ENCODE measurements at regions not wholly inside any gene's neighbourhood (a gene's known extent, or its start where the extent isn't known, plus 50 kb on each side); places are given as distances from the start of the nearest gene placed in this dataset.

DNA sequence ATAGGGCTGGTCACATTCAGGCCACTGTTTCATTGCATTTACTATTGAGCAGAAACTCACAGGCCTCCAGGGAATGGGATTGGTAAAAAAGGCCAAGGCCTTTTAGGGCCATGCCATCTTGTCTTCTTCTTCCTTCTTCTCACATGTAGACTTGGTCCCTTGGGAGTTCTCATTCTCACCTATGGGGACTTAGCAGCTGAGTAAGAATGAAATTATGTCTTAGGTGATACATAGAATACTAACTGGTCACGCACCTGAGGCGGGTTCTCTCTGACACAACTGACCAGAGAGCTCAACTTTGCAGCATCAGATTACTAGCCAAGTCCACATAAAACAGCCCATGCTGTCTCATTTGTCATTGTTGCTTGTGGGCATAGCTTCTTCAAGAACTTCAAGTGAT is 641.8 kb downstream of the EFNA5 start:
- TF ChIP-seq, protein P1, sequence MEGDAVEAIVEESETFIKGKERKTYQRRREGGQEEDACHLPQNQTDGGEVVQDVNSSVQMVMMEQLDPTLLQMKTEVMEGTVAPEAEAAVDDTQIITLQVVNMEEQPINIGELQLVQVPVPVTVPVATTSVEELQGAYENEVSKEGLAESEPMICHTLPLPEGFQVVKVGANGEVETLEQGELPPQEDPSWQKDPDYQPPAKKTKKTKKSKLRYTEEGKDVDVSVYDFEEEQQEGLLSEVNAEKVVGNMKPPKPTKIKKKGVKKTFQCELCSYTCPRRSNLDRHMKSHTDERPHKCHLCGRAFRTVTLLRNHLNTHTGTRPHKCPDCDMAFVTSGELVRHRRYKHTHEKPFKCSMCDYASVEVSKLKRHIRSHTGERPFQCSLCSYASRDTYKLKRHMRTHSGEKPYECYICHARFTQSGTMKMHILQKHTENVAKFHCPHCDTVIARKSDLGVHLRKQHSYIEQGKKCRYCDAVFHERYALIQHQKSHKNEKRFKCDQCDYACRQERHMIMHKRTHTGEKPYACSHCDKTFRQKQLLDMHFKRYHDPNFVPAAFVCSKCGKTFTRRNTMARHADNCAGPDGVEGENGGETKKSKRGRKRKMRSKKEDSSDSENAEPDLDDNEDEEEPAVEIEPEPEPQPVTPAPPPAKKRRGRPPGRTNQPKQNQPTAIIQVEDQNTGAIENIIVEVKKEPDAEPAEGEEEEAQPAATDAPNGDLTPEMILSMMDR (IDR thresholded peaks at IDR 0.05), result no peak
- Histone ChIP-seq H3K4me1 (ENCODE audit: control insufficient read depth in 1 of 2, insufficient read depth in 1 of 2, low read depth in 1 of 2, low read length in 1 of 2) (no peaks in the 10 kb centered on the region), H3K27ac (no peak overlapping the region), H3K27me3 (no peaks in the 10 kb centered on the region), H3K4me3 (ENCODE audit: low read depth in 1 of 2, low read length in 1 of 2) (no peak overlapping the region), H3K9me3 (no peaks in the 10 kb centered on the region), H3K36me3 (no peaks in the 10 kb centered on the region)

DNA sequence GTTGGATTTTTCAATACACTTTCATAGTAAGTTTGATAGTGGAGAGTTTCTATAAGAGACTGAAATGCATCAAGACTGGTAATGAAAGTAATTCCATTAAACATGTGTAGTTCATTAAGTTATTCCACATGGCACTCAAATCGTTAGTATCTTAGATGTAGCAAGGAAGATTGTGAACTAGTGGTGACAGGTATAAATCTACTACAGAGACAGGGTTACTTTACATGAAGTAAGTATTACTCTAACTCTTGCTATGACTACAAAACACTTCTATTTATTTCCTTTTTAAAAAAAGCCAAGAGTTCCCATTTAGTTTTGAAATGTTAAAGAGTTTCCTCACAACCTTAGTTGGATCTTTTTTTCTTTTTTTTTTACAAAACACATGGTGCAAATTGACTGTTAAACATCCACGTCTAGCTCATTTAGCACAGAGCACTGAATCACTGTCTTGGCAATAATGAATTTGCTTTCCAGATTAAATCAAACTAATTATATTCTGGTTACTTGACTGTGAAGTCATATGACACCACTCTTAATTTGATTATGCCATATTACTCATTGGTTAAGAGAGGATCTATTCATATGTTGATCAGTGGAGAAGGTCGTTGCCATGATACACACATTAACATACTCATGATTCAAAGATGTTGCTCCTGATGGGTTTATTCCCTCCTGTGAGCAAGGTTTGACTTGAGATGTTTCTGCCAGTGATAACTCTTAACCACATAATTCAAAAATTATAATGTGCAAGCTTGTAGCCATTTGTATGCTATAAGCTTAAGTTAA is 644.8 kb downstream of the EFNA5 start:
- no peak overlapping the region for H3K27ac ChIP-seq
- H3K9me3 ChIP-seq, result no peaks in the 10 kb centered on the region
- H3K4me3 ChIP-seq (ENCODE audit: low read depth in 1 of 2, low read length in 1 of 2), result no peak overlapping the region
- no peaks in the 10 kb centered on the region for H3K36me3 ChIP-seq
- TF ChIP-seq, protein P1 (IDR thresholded peaks at IDR 0.05), result no peak
- H3K27me3 ChIP-seq, result no peaks in the 10 kb centered on the region
- no peaks in the 10 kb centered on the region for H3K4me1 ChIP-seq (ENCODE audit: control insufficient read depth in 1 of 2, insufficient read depth in 1 of 2, low read depth in 1 of 2, low read length in 1 of 2)

DNA sequence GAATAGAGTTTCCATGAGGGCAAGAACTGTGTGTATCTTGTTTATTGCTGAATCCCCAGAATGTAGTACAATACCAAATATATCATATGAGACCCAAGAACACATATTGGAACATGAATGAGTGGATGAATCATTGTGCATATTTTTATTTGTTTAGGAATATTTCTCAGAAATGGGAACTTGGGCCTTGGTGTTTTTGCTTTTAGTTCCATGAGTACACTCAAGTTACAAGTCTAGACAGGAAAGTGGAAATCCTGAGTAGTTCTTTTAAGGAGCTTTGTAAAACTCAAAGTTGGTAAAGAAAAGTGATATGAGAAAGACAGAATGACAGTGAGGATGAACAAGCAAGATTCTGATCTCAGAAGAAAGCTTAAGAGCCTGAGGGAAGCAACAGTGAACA is 647.0 kb downstream of the EFNA5 start:
- no peaks in the 10 kb centered on the region for H3K36me3 ChIP-seq
- H3K4me1 ChIP-seq (ENCODE audit: control insufficient read depth in 1 of 2, insufficient read depth in 1 of 2, low read depth in 1 of 2, low read length in 1 of 2), result no peaks in the 10 kb centered on the region
- no peaks in the 10 kb centered on the region for H3K9me3 ChIP-seq
- no peak overlapping the region for H3K4me3 ChIP-seq (ENCODE audit: low read depth in 1 of 2, low read length in 1 of 2)
- no peak overlapping the region for H3K27ac ChIP-seq
- TF ChIP-seq, protein P1 (IDR thresholded peaks at IDR 0.05), result no peak
- H3K27me3 ChIP-seq, result no peaks in the 10 kb centered on the region

DNA sequence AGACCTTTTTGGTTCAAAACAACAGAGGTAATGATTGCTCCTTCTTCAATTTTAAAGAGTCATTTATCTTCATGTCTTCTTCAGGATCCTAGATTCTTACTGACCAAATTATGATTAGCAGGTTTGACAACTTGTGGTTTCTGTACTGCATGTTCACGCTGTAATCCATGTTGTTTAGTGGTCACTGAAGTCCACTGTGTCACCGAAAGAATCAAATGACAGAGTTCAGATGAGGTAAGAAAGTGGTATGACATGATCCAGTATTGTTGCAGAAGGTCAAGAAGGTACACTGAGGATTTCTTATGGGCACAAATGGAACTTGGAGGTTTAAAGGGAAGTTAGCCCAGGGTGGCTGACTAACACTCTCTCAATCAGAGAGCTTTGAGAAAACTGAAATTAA is 649.2 kb downstream of the EFNA5 start:
- Histone ChIP-seq H3K4me3 (ENCODE audit: low read depth in 1 of 2, low read length in 1 of 2) (no peak overlapping the region), H3K27me3 (no peaks in the 10 kb centered on the region), H3K27ac (no peak overlapping the region), H3K4me1 (ENCODE audit: control insufficient read depth in 1 of 2, insufficient read depth in 1 of 2, low read depth in 1 of 2, low read length in 1 of 2) (no peaks in the 10 kb centered on the region), H3K9me3 (no peaks in the 10 kb centered on the region), H3K36me3 (no peaks in the 10 kb centered on the region)
- TF ChIP-seq, protein P1 (IDR thresholded peaks at IDR 0.05), result no peak

DNA sequence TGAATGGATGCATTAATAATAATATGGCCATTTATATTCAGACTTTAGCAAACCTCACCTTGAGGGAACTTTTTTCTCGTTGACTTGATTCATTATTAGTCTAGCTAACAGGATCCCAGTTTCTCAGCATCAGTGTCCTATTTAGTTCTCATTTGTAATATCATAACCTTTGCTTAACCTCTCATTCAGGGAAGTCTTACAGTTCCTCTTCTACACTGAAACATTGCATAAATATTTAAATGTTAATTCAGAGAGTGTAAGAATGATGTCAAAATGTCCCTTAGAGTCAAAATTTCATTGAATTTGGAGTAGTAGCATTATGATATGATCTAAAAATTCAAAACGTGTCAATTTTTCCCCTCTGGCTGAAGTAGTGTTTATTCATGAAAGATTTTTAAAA is 650.1 kb downstream of the EFNA5 start:
- TF ChIP-seq, protein P1 (IDR thresholded peaks at IDR 0.05), result no peak
- no peak overlapping the region for H3K4me3 ChIP-seq (ENCODE audit: low read depth in 1 of 2, low read length in 1 of 2)
- H3K36me3 ChIP-seq, result no peaks in the 10 kb centered on the region
- no peaks in the 10 kb centered on the region for H3K4me1 ChIP-seq (ENCODE audit: control insufficient read depth in 1 of 2, insufficient read depth in 1 of 2, low read depth in 1 of 2, low read length in 1 of 2)
- no peak overlapping the region for H3K27ac ChIP-seq
- no peaks in the 10 kb centered on the region for H3K9me3 ChIP-seq
- no peaks in the 10 kb centered on the region for H3K27me3 ChIP-seq

All from neutrophil (primary cell).